Neural progenitor cell (in vitro differentiated cells): ENCODE measurements at regions not wholly inside any gene's neighbourhood (a gene's known extent, or its start where the extent isn't known, plus 50 kb on each side); places are given as distances from the start of the nearest gene placed in this dataset.

ENCODE experiments used
- CTCF ChIP-seq: fragments of 200-600 bp; sonication (generic); IDR thresholded peaks from 2 replicates; pipeline ENCODE4 v1.5.1; 2017; ENCODE audit warnings: antibody characterized with exemption, mild to moderate bottlenecking
- EZH2 ChIP-seq: fragments of 200-600 bp; sonication (generic); IDR thresholded peaks from 2 replicates; pipeline ENCODE4 v1.6.1; 2017; ENCODE audit warnings: antibody characterized with exemption, mild to moderate bottlenecking, moderate library complexity
- EZH2phosphoT487 ChIP-seq: fragments of 200-600 bp; sonication (generic); IDR thresholded peaks from 2 replicates; pipeline ENCODE4 v1.6.1; 2017; ENCODE audit warnings: antibody characterized with exemption

GRCh38 chr5:54741711-54742110 lies 224.2 kb downstream of the SNX18 start:
- TF ChIP-seq EZH2phosphoT487: no peak
- no peak for TF ChIP-seq CTCF
- TF ChIP-seq EZH2: no peak
